ENCODE measurements at regions not wholly inside any gene's neighbourhood (a gene's known extent, or its start where the extent isn't known, plus 50 kb on each side); places are given as distances from the start of the nearest gene placed in this dataset.
A peak's percentile ranks its signal among the peaks of the same experiment; 100 is the strongest.

- Mint-ChIP-seq H3K9me3 (no peaks in the 10 kb centered on the region), H3K4me3 (no peak overlapping the region), H3K36me3 (no peaks in the 10 kb centered on the region), H3K4me1 (no peaks in the 10 kb centered on the region), H3K27ac (no peak overlapping the region)
- DNase-seq (ENCODE audit: low spot score in 2 of 2) (no peak), ATAC-seq (no peak)
Observed at GRCh38 chr1:11596295-11596694, 57.9 kb downstream of the FBXO2 start.

GRCh38 chr1:11595285-11595684 lies 58.9 kb downstream of the FBXO2 start:
- H3K4me3 Mint-ChIP-seq = no peak overlapping the region
- H3K36me3 Mint-ChIP-seq = no peaks in the 10 kb centered on the region
- H3K9me3 Mint-ChIP-seq = no peaks in the 10 kb centered on the region
- no peak for DNase-seq (ENCODE audit: low spot score in 2 of 2)
- H3K27ac Mint-ChIP-seq = no peak overlapping the region
- no peaks in the 10 kb centered on the region for H3K4me1 Mint-ChIP-seq
- no peak for ATAC-seq

GRCh38 chr1:11594625-11595024 lies 59.6 kb downstream of the FBXO2 start:
- Mint-ChIP-seq H3K9me3 (no peaks in the 10 kb centered on the region), H3K36me3 (no peaks in the 10 kb centered on the region), H3K4me1 (no peaks in the 10 kb centered on the region), H3K4me3 (no peak overlapping the region), H3K27ac (no peak overlapping the region)
- ATAC-seq (no peak), DNase-seq (ENCODE audit: low spot score in 2 of 2) (no peak)

- H3K4me1 Mint-ChIP-seq = no peaks in the 10 kb centered on the region
- H3K36me3 Mint-ChIP-seq = no peaks in the 10 kb centered on the region
- no peaks in the 10 kb centered on the region for H3K9me3 Mint-ChIP-seq
- no peak overlapping the region for H3K4me3 Mint-ChIP-seq
- ATAC-seq = no peak
- no peak overlapping the region for H3K27ac Mint-ChIP-seq
- DNase-seq (ENCODE audit: low spot score in 2 of 2) = no peak
Observed at GRCh38 chr1:11594222-11594621, 60.0 kb downstream of the FBXO2 start.

GRCh38 chr1:11592752-11593151 lies 61.5 kb downstream of the FBXO2 start:
- no peak overlapping the region for H3K27ac Mint-ChIP-seq
- H3K4me3 Mint-ChIP-seq = no peak overlapping the region
- DNase-seq (ENCODE audit: low spot score in 2 of 2) = no peak

GRCh38 chr1:11590395-11590794 lies 63.8 kb downstream of the FBXO2 start:
- no peaks in the 10 kb centered on the region for H3K9me3 Mint-ChIP-seq
- H3K4me3 Mint-ChIP-seq = no peak overlapping the region
- DNase-seq (ENCODE audit: low spot score in 2 of 2) = no peak
- no peak for ATAC-seq
- H3K27ac Mint-ChIP-seq = no peak overlapping the region
- no peaks in the 10 kb centered on the region for H3K36me3 Mint-ChIP-seq
- no peaks in the 10 kb centered on the region for H3K4me1 Mint-ChIP-seq

More at GRCh38 chr1:11592752-11593151, 61.5 kb downstream of the FBXO2 start:
- Mint-ChIP-seq H3K9me3 (no peaks in the 10 kb centered on the region), H3K36me3 (no peaks in the 10 kb centered on the region), H3K4me1 (no peaks in the 10 kb centered on the region)
- peak; percentile 31 for ATAC-seq
